Endothelial cell of umbilical vein (primary cell): ENCODE measurements at regions not wholly inside any gene's neighbourhood (a gene's known extent, or its start where the extent isn't known, plus 50 kb on each side); places are given as distances from the start of the nearest gene placed in this dataset.

Experiments
- BruUV-seq: library from RNA; stranded (reverse); fragments of 400-500 nt; replicated peaks from 2 replicates; lab custom pipeline; 2021; lab: Mats Ljungman, UMichigan
- CTCF ChIA-PET: fragments of 300-600, 350-600 bp; sonication (Branson Sonifier 250); formaldehyde crosslinking; loops from one replicate; lab custom pipeline; 2021; ENCODE audit warnings: antibody characterized with exemption, inconsistent platforms; lab: Charles Lee
- POLR2A ChIA-PET: fragments of 300-600, 350-600 bp; sonication (Branson Sonifier 250); formaldehyde crosslinking; loops from one replicate; lab custom pipeline; 2021; ENCODE audit warnings: antibody characterized with exemption, inconsistent platforms; lab: Charles Lee
- DNase-seq: peaks from one replicate; pipeline ENCODE4 v3.0.0-alpha.2; 2011; ENCODE audit warnings: low read depth, low spot score
- FAIRE-seq: peaks from 2 replicates; lab custom pipeline; 2011; peaks lifted over from hg19 to GRCh38; lab: Jason Lieb, UNC
- H2AFZ ChIP-seq: 2 replicates; pipeline ENCODE4 v1.6.0; 2012; ENCODE audit warnings: low read depth, low read length, control low read depth, inconsistent platforms
- H3K27ac ChIP-seq: 2 replicates; pipeline ENCODE4 v1.5.1; 2011; ENCODE audit warnings: low read depth, mild to moderate bottlenecking, control low read depth, low read length, moderate library complexity; ENCODE audit not compliant: insufficient read depth
- H3K27me3 ChIP-seq, 2 experiments: 2 replicates each; pipeline versions ENCODE4 v1.6.0 to v1.6.1; 2011; ENCODE audit warnings: low read length in 2 of 2, mixed read lengths in 1 of 2; ENCODE audit not compliant: control insufficient read depth in 2 of 2, insufficient read depth in 2 of 2
- H3K36me3 ChIP-seq, 2 experiments: 2 replicates in 1 of 2; 3 replicates in 1 of 2; pipeline ENCODE4 v1.5.1; 2011; ENCODE audit warnings: low read length in 2 of 2, mild to moderate bottlenecking in 1 of 2, moderate library complexity in 1 of 2; ENCODE audit not compliant: control insufficient read depth in 2 of 2, insufficient read depth in 2 of 2; ENCODE audit errors: extremely low read depth in 1 of 2
- H3K4me1 ChIP-seq: 3 replicates; pipeline ENCODE4 v1.5.1; 2011; ENCODE audit warnings: mild to moderate bottlenecking, low read length; ENCODE audit not compliant: control insufficient read depth, insufficient read depth; ENCODE audit errors: extremely low read depth
- H3K4me2 ChIP-seq: 2 replicates; pipeline ENCODE4 v1.6.1; 2011; ENCODE audit warnings: low read length, control low read depth, mixed read lengths; ENCODE audit not compliant: insufficient read depth
- H3K4me3 ChIP-seq, 3 experiments: fragments of 200-600 bp in 1 of 3; sonication (generic), shearing (Covaris generic) in 1 of 3; replicated peaks in 1 of 3; 2 replicates each; pipeline ENCODE4 v1.5.1; 2011 to 2016; ENCODE audit warnings: control low read depth in 3 of 3, low read length in 3 of 3, mild to moderate bottlenecking in 2 of 3, inconsistent platforms in 1 of 3, low read depth in 1 of 3, moderate library complexity in 1 of 3; ENCODE audit not compliant: insufficient read depth in 1 of 3
- H3K79me2 ChIP-seq: 2 replicates; pipeline ENCODE4 v1.6.0; 2012; ENCODE audit warnings: low read length, inconsistent platforms; ENCODE audit not compliant: control insufficient read depth, insufficient read depth
- H3K9ac ChIP-seq: replicated peaks from 2 replicates; pipeline ENCODE3; 2011; ENCODE audit warnings: low read length, control low read depth; ENCODE audit not compliant: insufficient read depth; ENCODE audit errors: extremely low read depth
- H3K9me1 ChIP-seq: replicated peaks from 3 replicates; pipeline ENCODE4 v1.6.0; 2011; ENCODE audit warnings: mild to moderate bottlenecking, low read length; ENCODE audit not compliant: control insufficient read depth, insufficient read depth; ENCODE audit errors: extremely low read depth
- H3K9me3 ChIP-seq: replicated peaks from 2 replicates; pipeline ENCODE4 v1.5.1; 2012; ENCODE audit warnings: low read length, inconsistent platforms; ENCODE audit not compliant: control insufficient read depth, insufficient read depth
- H4K20me1 ChIP-seq: replicated peaks from 2 replicates; pipeline ENCODE3; 2011; ENCODE audit warnings: mild to moderate bottlenecking, low read length; ENCODE audit not compliant: control insufficient read depth, insufficient read depth; ENCODE audit errors: extremely low read depth
- EZH2 ChIP-seq: IDR thresholded peaks from 2 replicates; pipeline ENCODE4 v1.6.1; 2012; ENCODE audit warnings: borderline replicate concordance, low read depth, mild to moderate bottlenecking, moderate library complexity, low read length, inconsistent platforms; ENCODE audit not compliant: severe bottlenecking
- FOS ChIP-seq: IDR thresholded peaks from 2 replicates; pipeline ENCODE4 v1.6.1; 2011; ENCODE audit warnings: mild to moderate bottlenecking, low read length, moderate library complexity, borderline replicate concordance; ENCODE audit not compliant: insufficient read depth
- GATA2 ChIP-seq: IDR thresholded peaks from 2 replicates; pipeline ENCODE4 v1.7.0; 2011; ENCODE audit warnings: low read depth, mild to moderate bottlenecking, moderate library complexity, mixed read lengths, low read length; ENCODE audit not compliant: insufficient read length, insufficient read depth
- JUN ChIP-seq: IDR thresholded peaks from 2 replicates; pipeline ENCODE4 v1.6.1; 2011; ENCODE audit warnings: borderline replicate concordance, low read depth; ENCODE audit not compliant: insufficient read length, insufficient read depth
- MYC ChIP-seq: IDR thresholded peaks from one replicate; pipeline ENCODE4 v1.6.1; 2011; ENCODE audit warnings: mild to moderate bottlenecking, low read depth, low read length
- POLR2A ChIP-seq: IDR thresholded peaks from 2 replicates; pipeline ENCODE4 v1.6.1; 2012; ENCODE audit warnings: low read depth, mild to moderate bottlenecking, control low read depth, low read length
- POLR2AphosphoS5 ChIP-seq: IDR thresholded peaks from 2 replicates; pipeline ENCODE4 v1.6.1; 2012; ENCODE audit warnings: low read depth, mild to moderate bottlenecking, control low read depth, low read length, moderate library complexity; ENCODE audit not compliant: insufficient read depth
- dilution Hi-C: fragments of 300-500 bp; cut with MboI; formaldehyde crosslinking; loops from one replicate; pipeline ENCODE4 v1.15.0; 2019; ENCODE audit warnings: low sequenced_read_pairs; ENCODE audit not compliant: extremely low pct_ligation_motif_present
- intact Hi-C: fragments of 100-400 bp; cut with micrococcal nuclease; formaldehyde crosslinking; loops from one replicate; pipeline ENCODE4 v1.10.0; 2022
- TF ChIP-seq, protein P1 (sequence below): IDR thresholded peaks from 2 replicates; pipeline ENCODE4 v1.6.1; 2011; ENCODE audit not compliant: insufficient read depth, insufficient read length
- TF ChIP-seq, protein P2 (sequence below), 2 donors: IDR thresholded peaks; 1 replicate in 1 of 2; 2 replicates in 1 of 2; pipeline ENCODE4 v1.5.1; 2011; ENCODE audit warnings: low read length in 2 of 2, mild to moderate bottlenecking in 2 of 2, moderate library complexity in 2 of 2, control low read depth in 1 of 2, inconsistent platforms in 1 of 2, low read depth in 1 of 2; ENCODE audit not compliant: insufficient read depth in 1 of 2; ENCODE audit errors: extremely low read depth in 1 of 2

DNA sequence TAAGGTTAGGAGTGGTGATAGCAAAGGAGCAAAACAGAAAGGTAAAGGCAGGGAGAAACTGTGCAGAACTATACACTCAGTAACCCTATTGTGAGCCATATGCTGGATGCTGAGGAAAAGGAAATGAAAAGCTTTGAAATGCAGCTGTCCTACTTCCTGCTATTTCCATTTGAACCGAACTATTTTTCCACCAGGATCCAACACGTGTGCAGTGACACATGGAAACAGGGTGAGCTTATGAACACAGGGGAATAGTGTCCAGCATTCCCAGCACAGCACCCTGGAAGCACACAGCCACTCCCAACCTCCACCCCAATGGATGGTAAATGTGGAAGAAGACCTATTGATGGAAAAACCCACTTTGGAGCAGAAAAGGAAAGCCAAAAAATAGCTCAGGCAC is 69.0 kb upstream of the SLC12A2 start:
- no peak overlapping the region for H3K4me3 ChIP-seq
- no peaks in the 10 kb centered on the region for H3K79me2 ChIP-seq
- H3K36me3 ChIP-seq: no peaks in the 10 kb centered on the region
- dilution Hi-C loops (no loop called here), intact Hi-C loops (loop anchor here (2.0 kb wide), 1 partner anchor 54 kb away; no protein-coding TSS in a partner anchor)
- H3K27me3 ChIP-seq: no peaks in the 10 kb centered on the region
- TF ChIP-seq EZH2 (no peak), JUN (peak; percentile 11)
- TF ChIP-seq, protein P1, sequence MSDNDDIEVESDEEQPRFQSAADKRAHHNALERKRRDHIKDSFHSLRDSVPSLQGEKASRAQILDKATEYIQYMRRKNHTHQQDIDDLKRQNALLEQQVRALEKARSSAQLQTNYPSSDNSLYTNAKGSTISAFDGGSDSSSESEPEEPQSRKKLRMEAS: peak; percentile 83
- FAIRE-seq (peak; percentile 91), DNase-seq (peak; percentile 64)
- no peaks in the 10 kb centered on the region for H3K9me1 ChIP-seq
- H3K9ac ChIP-seq: no peak overlapping the region
- BruUV-seq: no TSS peak
- POLR2A ChIA-PET: interaction anchor here (0.5 kb wide), 1 partner anchor 112 kb away, joined by 4 read pairs; no protein-coding TSS in a partner anchor
- H2AFZ ChIP-seq: no peak overlapping the region
- H3K4me1 ChIP-seq: peaks cover 23% of the 10 kb centered on the region
- H3K4me2 ChIP-seq: peak overlapping the region; percentile 4
- no peaks in the 10 kb centered on the region for H3K9me3 ChIP-seq
- CTCF ChIA-PET: interaction anchor here (0.8 to 2.1 kb wide), 6 partner anchors 9 to 133 kb away, joined by 3 to 7 read pairs (median 4); no protein-coding TSS in a partner anchor
- H4K20me1 ChIP-seq: no peaks in the 10 kb centered on the region
- no peak overlapping the region for H3K27ac ChIP-seq

DNA sequence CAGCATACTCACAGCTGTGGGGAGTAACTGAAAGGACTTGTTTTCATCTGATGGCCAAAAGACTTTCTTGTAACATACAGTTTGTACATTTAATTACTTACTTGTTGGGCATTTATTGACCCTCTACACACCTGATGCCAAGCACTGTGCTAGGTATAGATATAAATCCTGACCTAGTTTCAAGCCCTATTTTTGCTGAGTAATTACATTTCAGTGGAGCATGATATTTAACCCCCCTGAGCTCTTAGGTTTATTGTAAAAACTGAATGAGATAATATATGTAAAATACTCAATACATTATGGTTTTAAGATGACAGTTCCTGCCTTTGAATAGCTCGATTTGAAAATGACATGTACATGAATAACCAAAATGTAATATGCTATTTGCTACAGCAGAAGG is 68.1 kb upstream of the SLC12A2 start:
- no peak overlapping the region for H3K4me2 ChIP-seq
- BruUV-seq: no TSS peak
- H3K4me3 ChIP-seq: no peak overlapping the region
- no peak overlapping the region for H3K27ac ChIP-seq
- H3K9ac ChIP-seq: no peak overlapping the region
- H3K79me2 ChIP-seq: no peaks in the 10 kb centered on the region
- no peaks in the 10 kb centered on the region for H3K27me3 ChIP-seq
- dilution Hi-C loops: no loop called here
- H3K36me3 ChIP-seq: no peaks in the 10 kb centered on the region
- no peaks in the 10 kb centered on the region for H3K9me3 ChIP-seq
- H2AFZ ChIP-seq: no peak overlapping the region
- intact Hi-C loops: loop anchor here (2.0 kb wide), 1 partner anchor 55 kb away; no protein-coding TSS in a partner anchor
- TF ChIP-seq POLR2AphosphoS5: no peak
- TF ChIP-seq, protein P1: no peak
- no peak for TF ChIP-seq MYC
- TF ChIP-seq POLR2A: no peak
- TF ChIP-seq JUN: no peak
- TF ChIP-seq FOS: no peak
- TF ChIP-seq, protein P2, sequence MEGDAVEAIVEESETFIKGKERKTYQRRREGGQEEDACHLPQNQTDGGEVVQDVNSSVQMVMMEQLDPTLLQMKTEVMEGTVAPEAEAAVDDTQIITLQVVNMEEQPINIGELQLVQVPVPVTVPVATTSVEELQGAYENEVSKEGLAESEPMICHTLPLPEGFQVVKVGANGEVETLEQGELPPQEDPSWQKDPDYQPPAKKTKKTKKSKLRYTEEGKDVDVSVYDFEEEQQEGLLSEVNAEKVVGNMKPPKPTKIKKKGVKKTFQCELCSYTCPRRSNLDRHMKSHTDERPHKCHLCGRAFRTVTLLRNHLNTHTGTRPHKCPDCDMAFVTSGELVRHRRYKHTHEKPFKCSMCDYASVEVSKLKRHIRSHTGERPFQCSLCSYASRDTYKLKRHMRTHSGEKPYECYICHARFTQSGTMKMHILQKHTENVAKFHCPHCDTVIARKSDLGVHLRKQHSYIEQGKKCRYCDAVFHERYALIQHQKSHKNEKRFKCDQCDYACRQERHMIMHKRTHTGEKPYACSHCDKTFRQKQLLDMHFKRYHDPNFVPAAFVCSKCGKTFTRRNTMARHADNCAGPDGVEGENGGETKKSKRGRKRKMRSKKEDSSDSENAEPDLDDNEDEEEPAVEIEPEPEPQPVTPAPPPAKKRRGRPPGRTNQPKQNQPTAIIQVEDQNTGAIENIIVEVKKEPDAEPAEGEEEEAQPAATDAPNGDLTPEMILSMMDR (IDR thresholded peaks at IDR 0.05; ENCODE audit: extremely low read depth in 1 of 2, insufficient read depth in 1 of 2, low read depth in 1 of 2, low read length in 2 of 2): no peak
- no peak for TF ChIP-seq EZH2
- no peak for TF ChIP-seq GATA2
- DNase-seq (no peak), FAIRE-seq (no peak)
- H3K4me1 ChIP-seq: peaks cover 23% of the 10 kb centered on the region
- H4K20me1 ChIP-seq: no peaks in the 10 kb centered on the region
- CTCF ChIA-PET: interaction anchor here (1.0 to 2.1 kb wide), 3 partner anchors 15 to 66 kb away, joined by 4 to 7 read pairs (median 5); no protein-coding TSS in a partner anchor
- POLR2A ChIA-PET: no interaction called here
- H3K9me1 ChIP-seq: no peaks in the 10 kb centered on the region
